CD14-positive monocyte (primary cell): ENCODE measurements at regions not wholly inside any gene's neighbourhood (a gene's known extent, or its start where the extent isn't known, plus 50 kb on each side); places are given as distances from the start of the nearest gene placed in this dataset.

ENCODE experiments used
- DNase-seq, 3 donors: peaks; one replicate each; pipeline ENCODE4 v3.0.0-alpha.2; 2011 to 2022
- H2AFZ ChIP-seq: 2 replicates; pipeline ENCODE4 v1.6.0; 2012; ENCODE audit warnings: mild to moderate bottlenecking, low read depth, low read length, inconsistent platforms; ENCODE audit not compliant: insufficient read depth, poor library complexity, severe bottlenecking
- H3K27ac ChIP-seq, 2 donors: 1 replicate in 1 of 2; 2 replicates in 1 of 2; pipeline ENCODE4 v1.5.1; 2012 to 2013; ENCODE audit warnings: low read length in 2 of 2, control low read depth in 1 of 2, inconsistent platforms in 1 of 2, low read depth in 1 of 2, mild to moderate bottlenecking in 1 of 2
- H3K27me3 ChIP-seq, 2 donors: one replicate each; pipeline versions ENCODE4 v1.6.0 to v1.6.1; 2011 to 2013; ENCODE audit warnings: low read length in 2 of 2; ENCODE audit not compliant: control insufficient read depth in 2 of 2, insufficient read depth in 2 of 2
- H3K36me3 ChIP-seq, 2 donors: replicated peaks in 1 of 2; 1 replicate in 1 of 2; 2 replicates in 1 of 2; pipeline versions ENCODE4 v1.5.1 to v1.6.1; 2012 to 2013; ENCODE audit warnings: low read length in 2 of 2, control low read depth in 1 of 2, inconsistent platforms in 1 of 2, mild to moderate bottlenecking in 1 of 2; ENCODE audit not compliant: insufficient read depth in 2 of 2, control insufficient read depth in 1 of 2
- H3K4me1 ChIP-seq, 2 donors: 1 replicate in 1 of 2; 2 replicates in 1 of 2; pipeline versions ENCODE4 v1.5.1 to v1.6.1; 2012 to 2013; ENCODE audit warnings: low read length in 2 of 2, control low read depth in 1 of 2, inconsistent platforms in 1 of 2, mild to moderate bottlenecking in 1 of 2, moderate library complexity in 1 of 2; ENCODE audit not compliant: insufficient read depth in 2 of 2, control insufficient read depth in 1 of 2
- H3K4me2 ChIP-seq: replicated peaks from 2 replicates; pipeline ENCODE3; 2012; ENCODE audit warnings: low read length, moderate library complexity, mild to moderate bottlenecking; ENCODE audit not compliant: poor library complexity, severe bottlenecking; ENCODE audit errors: extremely low read depth
- H3K4me3 ChIP-seq, 3 experiments: fragments of 200-600 bp in 1 of 3; sonication (generic) in 1 of 3; replicated peaks in 1 of 3; 1 replicate in 2 of 3; 2 replicates in 1 of 3; pipeline ENCODE4 v1.5.1; 2011 to 2013; ENCODE audit warnings: low read length in 3 of 3, mild to moderate bottlenecking in 3 of 3, control low read depth in 2 of 3, low read depth in 2 of 3, inconsistent platforms in 1 of 3, moderate library complexity in 1 of 3
- H3K79me2 ChIP-seq: 2 replicates; pipeline ENCODE4 v1.6.0; 2012; ENCODE audit warnings: mild to moderate bottlenecking, control low read depth, inconsistent platforms, low read length, moderate library complexity; ENCODE audit not compliant: insufficient read depth
- H3K9ac ChIP-seq: 2 replicates; pipeline ENCODE4 v1.6.0; 2017; ENCODE audit warnings: low read length, mild to moderate bottlenecking; ENCODE audit not compliant: insufficient read depth, poor library complexity, severe bottlenecking
- H3K9me3 ChIP-seq, 2 donors: replicated peaks in 1 of 2; 1 replicate in 1 of 2; 2 replicates in 1 of 2; pipeline versions ENCODE4 v1.5.1 to v1.6.1; 2012 to 2013; ENCODE audit warnings: low read length in 2 of 2, control low read depth in 1 of 2; ENCODE audit not compliant: control insufficient read depth in 1 of 2, insufficient read depth in 1 of 2
- H4K20me1 ChIP-seq: 2 replicates; pipeline ENCODE4 v1.6.0; 2012; ENCODE audit warnings: mild to moderate bottlenecking, low read length, control low read depth, moderate library complexity; ENCODE audit not compliant: insufficient read depth
- H3K27ac Mint-ChIP-seq, 7 donors: one replicate each; pipeline ENCODE4 v1.8.0; 2020; ENCODE audit warnings: mild to moderate bottlenecking in 7 of 7, mixed read lengths in 7 of 7, moderate library complexity in 6 of 7, inconsistent platforms in 2 of 7
- H3K27me3 Mint-ChIP-seq, 3 donors: one replicate each; pipeline ENCODE4 v1.8.0; 2021 to 2022; ENCODE audit warnings: low read depth in 3 of 3, mild to moderate bottlenecking in 3 of 3, mixed read lengths in 3 of 3, moderate library complexity in 3 of 3, inconsistent platforms in 1 of 3
- H3K36me3 Mint-ChIP-seq, 2 donors: one replicate each; pipeline ENCODE4 v1.8.0; 2020; ENCODE audit warnings: mixed read lengths in 2 of 2, inconsistent platforms in 1 of 2, mild to moderate bottlenecking in 1 of 2
- H3K4me1 Mint-ChIP-seq: one replicate; pipeline ENCODE4 v1.8.0; 2020; ENCODE audit warnings: mild to moderate bottlenecking, mixed read lengths
- H3K4me3 Mint-ChIP-seq, 2 donors: one replicate each; pipeline ENCODE4 v1.8.0; 2020; ENCODE audit warnings: mild to moderate bottlenecking in 2 of 2, mixed read lengths in 2 of 2, moderate library complexity in 1 of 2
- H3K9me3 Mint-ChIP-seq, 7 donors: one replicate each; pipeline ENCODE4 v1.8.0; 2020 to 2022; ENCODE audit warnings: mixed read lengths in 7 of 7, mild to moderate bottlenecking in 6 of 7, moderate library complexity in 6 of 7, inconsistent platforms in 2 of 7
- CTCF ChIP-seq: fragments of 200-600 bp; IDR thresholded peaks from one replicate; pipeline ENCODE4 v1.8.0; 2022; ENCODE audit warnings: antibody characterized with exemption, mild to moderate bottlenecking
- WGBS: methylation state at CpG from one replicate; pipeline ENCODE4 v1.1.5; 2013; ENCODE audit warnings: missing lambda C conversion rate; ENCODE audit not compliant: insufficient coverage; 5-methylcytosine and 5-hydroxymethylcytosine counted together
- intact Hi-C, 2 donors: fragments of 100-400 bp; cut with micrococcal nuclease; formaldehyde crosslinking; loops; one replicate each; pipeline versions ENCODE4 v1.15.0 to v1.15.1; 2023

GRCh38 chr20:60952861-60953260, 299.2 kb upstream of the CDH4 start:
- 90% methylated on average over 8 of the region's 8 CpGs for WGBS

GRCh38 chr20:60953321-60953720, 298.7 kb upstream of the CDH4 start:
- Mint-ChIP-seq H3K36me3 (no peaks in the 10 kb centered on the region), H3K9me3 (peaks cover 0 to 13% (median 8%) of the 10 kb centered on the region in 7 donors), H3K4me3 (no peak overlapping the region), H3K4me1 (no peaks in the 10 kb centered on the region), H3K27ac (no peak overlapping the region), H3K27me3 (peaks cover 0 to 3% (median 1%) of the 10 kb centered on the region in 3 donors)
- DNase-seq: no peak
- no peak overlapping the region for H3K27ac ChIP-seq
- no peak for TF ChIP-seq CTCF
- no peaks in the 10 kb centered on the region for H3K4me1 ChIP-seq
- H3K4me2 ChIP-seq: no peak overlapping the region
- intact Hi-C loops: no loop called here
- no peaks in the 10 kb centered on the region for H3K36me3 ChIP-seq
- H3K9ac ChIP-seq: no peak overlapping the region
- no peak overlapping the region for H3K4me3 ChIP-seq
- no peaks in the 10 kb centered on the region for H3K79me2 ChIP-seq
- H2AFZ ChIP-seq: no peak overlapping the region
- 90% methylated on average over 10 of the region's 13 CpGs for WGBS
- H4K20me1 ChIP-seq: no peaks in the 10 kb centered on the region
- H3K27me3 ChIP-seq: no peaks in the 10 kb centered on the region
- peaks cover 0 to 17% of the 10 kb centered on the region in 2 donors for H3K9me3 ChIP-seq

More at GRCh38 chr20:60952861-60953260, 299.2 kb upstream of the CDH4 start:
- no peak for TF ChIP-seq CTCF
- Mint-ChIP-seq H3K9me3 (peaks cover 0 to 15% (median 8%) of the 10 kb centered on the region in 7 donors), H3K36me3 (no peaks in the 10 kb centered on the region), H3K4me1 (no peaks in the 10 kb centered on the region), H3K27me3 (peaks cover 0 to 3% (median 1%) of the 10 kb centered on the region in 3 donors), H3K27ac (no peak overlapping the region), H3K4me3 (no peak overlapping the region)
- Histone ChIP-seq H3K4me2 (no peak overlapping the region), H2AFZ (no peak overlapping the region), H3K4me3 (no peak overlapping the region), H3K9ac (no peak overlapping the region), H3K27me3 (no peaks in the 10 kb centered on the region), H3K36me3 (no peaks in the 10 kb centered on the region), H3K9me3 (peaks cover 1 to 18% of the 10 kb centered on the region in 2 donors), H3K27ac (no peak overlapping the region), H4K20me1 (no peaks in the 10 kb centered on the region), H3K79me2 (no peaks in the 10 kb centered on the region), H3K4me1 (no peaks in the 10 kb centered on the region)
- no peak for DNase-seq
- intact Hi-C loops: no loop called here
